GM13976 (cell line): ENCODE measurements at regions not wholly inside any gene's neighbourhood (a gene's known extent, or its start where the extent isn't known, plus 50 kb on each side); places are given as distances from the start of the nearest gene placed in this dataset.

Experiments
- DNase-seq: peaks from one replicate; pipeline ENCODE4 v3.0.0; 2012; ENCODE audit warnings: low spot score
- CTCF ChIP-seq: IDR thresholded peaks from 2 replicates; pipeline ENCODE4 v1.5.1; 2012; ENCODE audit warnings: borderline replicate concordance, mild to moderate bottlenecking; ENCODE audit not compliant: insufficient read depth; ENCODE audit errors: extremely low read depth, missing control alignments, control extremely low read depth
- in situ Hi-C: fragments of 300-500 bp; cut with MboI; formaldehyde crosslinking; loops from one replicate; pipeline ENCODE4 v1.12.0; 2022; ENCODE audit warnings: low sequenced_read_pairs, mixed read lengths, inconsistent platforms; ENCODE audit not compliant: unreplicated experiment

- TF ChIP-seq CTCF: peak; percentile 98
- DNase-seq: peak; percentile 85
- in situ Hi-C loops: no loop called here
Measured at GRCh38 chr16:66315210-66315825, 51.2 kb upstream of the CDH5 start.

GRCh38 chr16:66311306-66311705 lies 55.2 kb upstream of the CDH5 start:
- TF ChIP-seq CTCF: no peak
- in situ Hi-C loops: no loop called here
- no peak for DNase-seq

- no peak for TF ChIP-seq CTCF
- in situ Hi-C loops: no loop called here
- DNase-seq: no peak
Measured at GRCh38 chr16:66309215-66309807, 57.2 kb upstream of the CDH5 start.

DNA sequence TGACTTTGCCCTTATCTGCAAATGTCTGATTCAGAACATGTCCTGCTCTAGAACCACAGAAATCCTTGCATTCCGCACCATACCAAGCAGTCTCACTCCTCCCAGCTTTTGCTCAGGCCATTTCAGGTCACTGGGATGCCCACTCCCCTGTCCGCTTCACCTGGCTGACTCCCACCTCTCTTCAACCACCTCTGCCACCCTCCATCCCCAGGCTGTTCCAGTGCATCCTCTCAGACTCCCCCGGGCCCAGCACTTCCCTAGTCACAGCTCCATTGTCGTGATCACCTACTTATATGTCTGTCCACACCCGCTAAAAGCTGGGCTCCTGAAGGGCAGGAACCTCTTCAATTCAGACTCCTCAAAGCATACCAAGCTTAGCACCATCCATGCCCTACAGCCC lies 58.4 kb upstream of the CDH5 start:
- in situ Hi-C loops: no loop called here
- no peak for TF ChIP-seq CTCF
- DNase-seq: no peak

GRCh38 chr16:66306366-66307150 lies 59.9 kb upstream of the CDH5 start:
- in situ Hi-C loops: no loop called here
- TF ChIP-seq CTCF: no peak
- no peak for DNase-seq

DNA sequence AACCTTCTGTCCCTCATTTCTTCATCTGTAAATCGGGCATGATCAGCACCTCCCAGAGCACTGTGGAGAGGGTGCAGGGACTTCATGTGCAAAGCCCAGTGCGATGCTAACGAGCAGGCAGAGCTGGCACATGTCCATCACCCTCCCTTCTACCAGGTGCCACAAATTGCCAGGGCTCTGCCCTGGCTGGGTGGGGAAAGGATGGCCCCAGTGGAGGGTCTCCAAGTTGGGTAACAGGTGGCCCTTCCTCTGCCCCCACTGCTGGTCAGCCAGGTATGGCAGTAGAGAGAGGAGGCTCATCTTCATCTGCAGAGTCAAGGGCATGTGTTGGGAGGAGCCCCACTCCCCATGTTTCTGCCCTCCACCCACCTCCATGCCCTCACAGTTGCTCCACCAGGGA lies 61.5 kb upstream of the CDH5 start:
- DNase-seq: no peak
- no peak for TF ChIP-seq CTCF
- in situ Hi-C loops: no loop called here
